ENCODE measurements at regions not wholly inside any gene's neighbourhood (a gene's known extent, or its start where the extent isn't known, plus 50 kb on each side); places are given as distances from the start of the nearest gene placed in this dataset.

DNA sequence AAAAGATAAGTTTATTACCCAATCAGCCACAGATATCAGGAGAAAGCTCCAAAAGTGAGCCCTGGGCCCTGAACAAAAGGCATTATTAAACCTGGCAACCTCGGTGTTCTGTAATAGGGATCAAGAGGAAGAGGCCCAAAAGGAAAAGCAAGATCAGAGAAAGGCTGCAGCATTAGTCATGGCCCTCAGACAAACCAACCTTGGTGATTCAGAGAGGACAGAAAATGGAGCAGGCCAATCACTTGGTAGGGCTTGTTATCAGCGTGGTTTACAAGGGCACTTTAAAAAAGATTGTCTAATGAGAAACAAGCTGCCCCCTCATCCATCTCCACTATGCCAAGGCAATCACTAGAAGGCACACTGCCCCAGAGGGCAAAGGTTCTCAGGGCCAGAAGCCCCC lies 75.7 kb downstream of the AGTR2 start:
- H3K27ac Mint-ChIP-seq (ENCODE audit: unreplicated experiment) = no peak overlapping the region
- no peak for DNase-seq
- POLR2A ChIA-PET = no interaction called here

GRCh38 chrX:116267511-116268040 lies 97.0 kb downstream of the AGTR2 start:
- ChIA-PET POLR2A (no interaction called here), CTCF (no interaction called here)
- Mint-ChIP-seq H3K4me1 (ENCODE audit: low read depth, unreplicated experiment) (no peaks in the 10 kb centered on the region), H3K4me3 (ENCODE audit: unreplicated experiment) (no peak overlapping the region), H3K27ac (ENCODE audit: unreplicated experiment) (no peak overlapping the region), H3K9me3 (ENCODE audit: unreplicated experiment) (peaks cover 26% of the 10 kb centered on the region), H3K27me3 (ENCODE audit: insufficient read depth, unreplicated experiment) (no peaks in the 10 kb centered on the region), H3K36me3 (ENCODE audit: insufficient read depth, unreplicated experiment) (no peaks in the 10 kb centered on the region)
- no TSS peak for BruUV-seq (replicated peaks)
- no peaks in the 10 kb centered on the region for H3K9me3 ChIP-seq
- H3K4me3 ChIP-seq (ENCODE audit: low read depth, low read length) = no peak overlapping the region
- H3K4me1 ChIP-seq = peaks cover 12% of the 10 kb centered on the region
- TF ChIP-seq, protein P1, sequence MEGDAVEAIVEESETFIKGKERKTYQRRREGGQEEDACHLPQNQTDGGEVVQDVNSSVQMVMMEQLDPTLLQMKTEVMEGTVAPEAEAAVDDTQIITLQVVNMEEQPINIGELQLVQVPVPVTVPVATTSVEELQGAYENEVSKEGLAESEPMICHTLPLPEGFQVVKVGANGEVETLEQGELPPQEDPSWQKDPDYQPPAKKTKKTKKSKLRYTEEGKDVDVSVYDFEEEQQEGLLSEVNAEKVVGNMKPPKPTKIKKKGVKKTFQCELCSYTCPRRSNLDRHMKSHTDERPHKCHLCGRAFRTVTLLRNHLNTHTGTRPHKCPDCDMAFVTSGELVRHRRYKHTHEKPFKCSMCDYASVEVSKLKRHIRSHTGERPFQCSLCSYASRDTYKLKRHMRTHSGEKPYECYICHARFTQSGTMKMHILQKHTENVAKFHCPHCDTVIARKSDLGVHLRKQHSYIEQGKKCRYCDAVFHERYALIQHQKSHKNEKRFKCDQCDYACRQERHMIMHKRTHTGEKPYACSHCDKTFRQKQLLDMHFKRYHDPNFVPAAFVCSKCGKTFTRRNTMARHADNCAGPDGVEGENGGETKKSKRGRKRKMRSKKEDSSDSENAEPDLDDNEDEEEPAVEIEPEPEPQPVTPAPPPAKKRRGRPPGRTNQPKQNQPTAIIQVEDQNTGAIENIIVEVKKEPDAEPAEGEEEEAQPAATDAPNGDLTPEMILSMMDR (IDR thresholded peaks at IDR 0.05; ENCODE audit: insufficient read depth in 1 of 2, low read depth in 1 of 2, low read length in 1 of 2, severe bottlenecking in 1 of 2, unreplicated experiment in 1 of 2) = no peak
- no peaks in the 10 kb centered on the region for H3K27me3 ChIP-seq (replicated peaks; ENCODE audit: control insufficient read depth, insufficient read depth, low read length)
- no peaks in the 10 kb centered on the region for H3K36me3 ChIP-seq (ENCODE audit: control insufficient read depth, insufficient read depth, low read length)
- intact Hi-C loops (cut with micrococcal nuclease; ENCODE audit: unreplicated experiment) = no loop called here
- DNase-seq = no peak

More for the DNA sequence above, 75.7 kb downstream of the AGTR2 start:
- Histone ChIP-seq H3K27me3 (replicated peaks; ENCODE audit: control insufficient read depth, insufficient read depth, low read length) (no peaks in the 10 kb centered on the region), H3K4me1 (no peaks in the 10 kb centered on the region), H3K36me3 (ENCODE audit: control insufficient read depth, insufficient read depth, low read length) (no peaks in the 10 kb centered on the region), H3K9me3 (no peaks in the 10 kb centered on the region), H3K4me3 (ENCODE audit: low read depth, low read length) (no peak overlapping the region)
- intact Hi-C loops (cut with micrococcal nuclease; ENCODE audit: unreplicated experiment) = no loop called here
- H3K9me3 Mint-ChIP-seq (ENCODE audit: unreplicated experiment) = no peaks in the 10 kb centered on the region
- H3K4me1 Mint-ChIP-seq (ENCODE audit: low read depth, unreplicated experiment) = no peaks in the 10 kb centered on the region
- TF ChIP-seq, protein P1 (IDR thresholded peaks at IDR 0.05; ENCODE audit: insufficient read depth in 1 of 2, low read depth in 1 of 2, low read length in 1 of 2, severe bottlenecking in 1 of 2, unreplicated experiment in 1 of 2) = no peak
- no peaks in the 10 kb centered on the region for H3K36me3 Mint-ChIP-seq (ENCODE audit: insufficient read depth, unreplicated experiment)
- no TSS peak for BruUV-seq (replicated peaks)
- CTCF ChIA-PET = no interaction called here
- no peaks in the 10 kb centered on the region for H3K27me3 Mint-ChIP-seq (ENCODE audit: insufficient read depth, unreplicated experiment)
- H3K4me3 Mint-ChIP-seq (ENCODE audit: unreplicated experiment) = no peak overlapping the region

DNA sequence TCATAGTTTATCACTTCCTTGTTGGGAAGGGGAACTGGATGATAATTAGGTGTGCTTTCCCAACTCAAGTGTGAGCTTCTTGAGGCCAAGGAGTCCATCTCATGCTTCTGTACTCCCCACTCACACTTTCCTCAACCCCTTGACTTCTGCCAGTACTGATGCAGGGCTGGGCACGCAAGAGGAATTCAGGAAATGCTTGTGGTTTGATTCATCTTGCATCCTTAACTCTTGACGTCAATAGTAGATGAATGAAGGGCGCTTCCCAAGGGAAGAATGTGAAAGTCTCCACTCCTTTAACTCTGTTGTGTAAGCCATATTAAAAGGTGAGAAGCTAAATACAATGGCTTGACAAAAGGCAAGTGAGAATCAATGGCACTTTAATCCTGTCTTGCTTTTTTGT lies 101.8 kb downstream of the AGTR2 start:
- Histone ChIP-seq H3K36me3 (ENCODE audit: control insufficient read depth, insufficient read depth, low read length) (no peaks in the 10 kb centered on the region), H3K4me3 (ENCODE audit: low read depth, low read length) (no peak overlapping the region), H3K9me3 (no peaks in the 10 kb centered on the region), H3K4me1 (peaks cover 6% of the 10 kb centered on the region; the same call in 1 of the 2 replicates), H3K27me3 (replicated peaks; ENCODE audit: control insufficient read depth, insufficient read depth, low read length) (no peaks in the 10 kb centered on the region)
- Mint-ChIP-seq H3K36me3 (ENCODE audit: insufficient read depth, unreplicated experiment) (no peaks in the 10 kb centered on the region), H3K4me3 (ENCODE audit: unreplicated experiment) (no peak overlapping the region), H3K4me1 (ENCODE audit: low read depth, unreplicated experiment) (peaks cover 7% of the 10 kb centered on the region), H3K9me3 (ENCODE audit: unreplicated experiment) (peaks cover 35% of the 10 kb centered on the region), H3K27ac (ENCODE audit: unreplicated experiment) (no peak overlapping the region), H3K27me3 (ENCODE audit: insufficient read depth, unreplicated experiment) (no peaks in the 10 kb centered on the region)
- DNase-seq = no peak
- CTCF ChIA-PET = no interaction called here
- BruUV-seq (replicated peaks) = no TSS peak
- POLR2A ChIA-PET = no interaction called here
- TF ChIP-seq, protein P1 (IDR thresholded peaks at IDR 0.05; ENCODE audit: insufficient read depth in 1 of 2, low read depth in 1 of 2, low read length in 1 of 2, severe bottlenecking in 1 of 2, unreplicated experiment in 1 of 2) = no peak
- intact Hi-C loops (cut with micrococcal nuclease; ENCODE audit: unreplicated experiment) = no loop called here
